GM12892 (cell line): ENCODE measurements at regions not wholly inside any gene's neighbourhood (a gene's known extent, or its start where the extent isn't known, plus 50 kb on each side); places are given as distances from the start of the nearest gene placed in this dataset.

Experiments
- POLR2A ChIP-seq: IDR thresholded peaks from 2 replicates; pipeline ENCODE4 v1.6.1; 2011; ENCODE audit warnings: low read depth, low read length, control low read depth
- POLR2AphosphoS5 ChIP-seq: IDR thresholded peaks from 2 replicates; pipeline ENCODE4 v1.6.1; 2011; ENCODE audit warnings: low read depth, low read length, control low read depth
- TAF1 ChIP-seq: IDR thresholded peaks from 2 replicates; pipeline ENCODE4 v1.6.1; 2011; ENCODE audit warnings: low read depth, mild to moderate bottlenecking, control low read depth, low read length, borderline replicate concordance

GRCh38 chr18:22682720-22683119 is 250.4 kb upstream of the RBBP8 start:
- no peak for TF ChIP-seq POLR2AphosphoS5
- TF ChIP-seq POLR2A, result no peak
- TF ChIP-seq TAF1, result no peak
